ENCODE measurements at regions not wholly inside any gene's neighbourhood (a gene's known extent, or its start where the extent isn't known, plus 50 kb on each side); places are given as distances from the start of the nearest gene placed in this dataset.

DNA sequence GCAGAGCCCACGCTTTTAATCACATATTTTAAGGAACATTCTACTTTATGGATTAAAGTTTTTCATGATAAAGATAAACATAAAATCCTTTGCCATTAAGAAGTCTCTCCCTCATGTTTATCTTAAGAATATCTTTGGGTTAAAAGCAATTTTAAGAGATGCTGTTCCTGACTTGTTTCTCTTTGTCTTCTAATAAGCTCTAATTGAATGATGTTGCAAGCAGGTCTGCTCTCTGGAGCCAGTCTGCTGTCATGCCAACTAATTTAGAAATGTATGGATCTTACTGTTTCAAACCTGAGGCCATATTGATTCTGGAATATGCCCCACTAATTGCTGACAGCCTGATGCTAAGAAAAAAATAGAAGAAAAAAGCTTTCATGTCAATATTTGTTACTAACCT lies 173.6 kb downstream of the TTC8 start:
- CTCF ChIA-PET = interaction anchor here (1.2 kb wide), 2 partner anchors 10 to 29 kb away, joined by 4 to 6 read pairs; no protein-coding TSS in a partner anchor

More for the DNA sequence above, 173.6 kb downstream of the TTC8 start:
- Histone ChIP-seq H3K27me3 (ENCODE audit: control insufficient read depth in 2 of 2, insufficient read depth in 2 of 2, low read length in 2 of 2) (no peaks in the 10 kb centered on the region), H3K9me1 (replicated peaks; ENCODE audit: control insufficient read depth, extremely low read depth, insufficient read depth, low read length) (no peaks in the 10 kb centered on the region), H3K36me3 (ENCODE audit: control insufficient read depth in 2 of 2, extremely low read depth in 1 of 2, insufficient read depth in 2 of 2, low read length in 2 of 2) (no peaks in the 10 kb centered on the region), H2AFZ (ENCODE audit: low read depth, low read length) (no peak overlapping the region), H3K4me3 (replicated peaks in 1 of 3; ENCODE audit: insufficient read depth in 1 of 3, low read depth in 1 of 3, low read length in 3 of 3) (no peak overlapping the region), H3K9ac (replicated peaks; ENCODE audit: extremely low read depth, insufficient read depth, low read length) (no peak overlapping the region), H4K20me1 (replicated peaks; ENCODE audit: control insufficient read depth, extremely low read depth, insufficient read depth, low read length) (no peaks in the 10 kb centered on the region), H3K4me2 (ENCODE audit: insufficient read depth, low read length) (no peak overlapping the region), H3K9me3 (replicated peaks; ENCODE audit: control insufficient read depth, insufficient read depth, low read length) (no peaks in the 10 kb centered on the region), H3K27ac (ENCODE audit: insufficient read depth, low read depth, low read length) (no peak overlapping the region), H3K4me1 (ENCODE audit: control insufficient read depth, extremely low read depth, insufficient read depth, low read length) (peaks cover 6% of the 10 kb centered on the region), H3K79me2 (ENCODE audit: control insufficient read depth, insufficient read depth, low read length) (no peaks in the 10 kb centered on the region)
- intact Hi-C loops (cut with micrococcal nuclease) = no loop called here
- BruUV-seq (replicated peaks) = no TSS peak
- POLR2A ChIA-PET = no interaction called here
- FAIRE-seq = no peak
- TF ChIP-seq MYC (IDR thresholded peaks at IDR 0.05; ENCODE audit: low read depth, low read length) (no peak), FOS (IDR thresholded peaks at IDR 0.05; ENCODE audit: borderline replicate concordance, insufficient read depth, low read length) (no peak), JUN (IDR thresholded peaks at IDR 0.05; ENCODE audit: borderline replicate concordance, insufficient read depth, insufficient read length, low read depth) (no peak), POLR2A (IDR thresholded peaks at IDR 0.05; ENCODE audit: low read depth, low read length) (no peak), EZH2 (IDR thresholded peaks at IDR 0.05; ENCODE audit: borderline replicate concordance, low read depth, low read length, severe bottlenecking) (no peak), POLR2AphosphoS5 (IDR thresholded peaks at IDR 0.05; ENCODE audit: insufficient read depth, low read depth, low read length) (no peak), GATA2 (IDR thresholded peaks at IDR 0.05; ENCODE audit: insufficient read depth, insufficient read length, low read depth, low read length) (no peak), MAX (IDR thresholded peaks at IDR 0.05; ENCODE audit: insufficient read depth, insufficient read length) (no peak)
- TF ChIP-seq, protein P1, sequence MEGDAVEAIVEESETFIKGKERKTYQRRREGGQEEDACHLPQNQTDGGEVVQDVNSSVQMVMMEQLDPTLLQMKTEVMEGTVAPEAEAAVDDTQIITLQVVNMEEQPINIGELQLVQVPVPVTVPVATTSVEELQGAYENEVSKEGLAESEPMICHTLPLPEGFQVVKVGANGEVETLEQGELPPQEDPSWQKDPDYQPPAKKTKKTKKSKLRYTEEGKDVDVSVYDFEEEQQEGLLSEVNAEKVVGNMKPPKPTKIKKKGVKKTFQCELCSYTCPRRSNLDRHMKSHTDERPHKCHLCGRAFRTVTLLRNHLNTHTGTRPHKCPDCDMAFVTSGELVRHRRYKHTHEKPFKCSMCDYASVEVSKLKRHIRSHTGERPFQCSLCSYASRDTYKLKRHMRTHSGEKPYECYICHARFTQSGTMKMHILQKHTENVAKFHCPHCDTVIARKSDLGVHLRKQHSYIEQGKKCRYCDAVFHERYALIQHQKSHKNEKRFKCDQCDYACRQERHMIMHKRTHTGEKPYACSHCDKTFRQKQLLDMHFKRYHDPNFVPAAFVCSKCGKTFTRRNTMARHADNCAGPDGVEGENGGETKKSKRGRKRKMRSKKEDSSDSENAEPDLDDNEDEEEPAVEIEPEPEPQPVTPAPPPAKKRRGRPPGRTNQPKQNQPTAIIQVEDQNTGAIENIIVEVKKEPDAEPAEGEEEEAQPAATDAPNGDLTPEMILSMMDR (IDR thresholded peaks at IDR 0.05; ENCODE audit: extremely low read depth in 1 of 2, insufficient read depth in 1 of 2, low read depth in 1 of 2, low read length in 2 of 2) = no peak
- dilution Hi-C loops (cut with MboI; ENCODE audit: extremely low pct_ligation_motif_present, low sequenced_read_pairs) = no loop called here
- no peak for DNase-seq (ENCODE audit: low read depth, low spot score)

Data from endothelial cell of umbilical vein (primary cell).